HL-60 (cell line): ENCODE measurements at regions not wholly inside any gene's neighbourhood (a gene's known extent, or its start where the extent isn't known, plus 50 kb on each side); places are given as distances from the start of the nearest gene placed in this dataset.

ENCODE experiments used
- CTCF ChIP-seq: IDR thresholded peaks from one replicate; pipeline ENCODE4 v1.5.1; 2011; ENCODE audit warnings: low read length, control low read depth, inconsistent platforms; ENCODE audit not compliant: insufficient read depth
- POLR2AphosphoS5 ChIP-seq: IDR thresholded peaks from 2 replicates; pipeline ENCODE4 v1.6.1; 2012; ENCODE audit warnings: low read depth
- REST ChIP-seq: IDR thresholded peaks from 2 replicates; pipeline ENCODE4 v1.6.1; 2012; ENCODE audit warnings: low read depth; ENCODE audit not compliant: insufficient replicate concordance

- TF ChIP-seq POLR2AphosphoS5 = no peak
- TF ChIP-seq CTCF = no peak
- no peak for TF ChIP-seq REST
Measured at GRCh38 chr3:190926619-190927018, 64.1 kb upstream of the GMNC start.
